GM23338 (cell line): ENCODE measurements at regions not wholly inside any gene's neighbourhood (a gene's known extent, or its start where the extent isn't known, plus 50 kb on each side); places are given as distances from the start of the nearest gene placed in this dataset.

Experiments used
- EZH2 ChIP-seq: fragments of 200-600 bp; sonication (generic); IDR thresholded peaks from one replicate; pipeline ENCODE4 v1.8.0; 2017; ENCODE audit warnings: antibody characterized with exemption, mild to moderate bottlenecking, low read depth; ENCODE audit not compliant: unreplicated experiment
- EZH2phosphoT487 ChIP-seq: fragments of 200-600 bp; sonication (generic); IDR thresholded peaks from one replicate; pipeline ENCODE4 v1.8.1; 2018; ENCODE audit warnings: antibody characterized with exemption; ENCODE audit not compliant: unreplicated experiment
- JUNB ChIP-seq: IDR thresholded peaks from one replicate; pipeline ENCODE4 v1.6.1; 2016; ENCODE audit warnings: antibody characterized with exemption; ENCODE audit not compliant: unreplicated experiment
- POLR2AphosphoS5 ChIP-seq: IDR thresholded peaks from 2 replicates; pipeline ENCODE4 v1.6.1; 2016; ENCODE audit warnings: antibody characterized with exemption, low read depth
- STAT1 ChIP-seq: IDR thresholded peaks from one replicate; pipeline ENCODE4 v1.6.1; 2016; ENCODE audit warnings: antibody characterized with exemption; ENCODE audit not compliant: unreplicated experiment
- ZNF331 ChIP-seq: fragments of 250-450 bp; sonication (Bioruptor Pico); IDR thresholded peaks from 2 replicates; pipeline ENCODE4 v1.5.0; 2020; ENCODE audit warnings: low read depth, mild to moderate bottlenecking, moderate library complexity
- TF ChIP-seq, protein P1 (sequence below), 2 experiments: fragments of 200-600 bp in 1 of 2; sonication (generic) in 1 of 2; conservative IDR thresholded peaks; 2 replicates each; pipeline versions ENCODE4 v1.5.1 to v1.6.1; 2016 to 2017; ENCODE audit warnings: antibody characterized with exemption in 2 of 2, low read depth in 2 of 2, mild to moderate bottlenecking in 2 of 2, moderate library complexity in 1 of 2
- TF ChIP-seq, protein P2 (sequence below): IDR thresholded peaks from one replicate; pipeline ENCODE4 v1.6.1; 2018; ENCODE audit warnings: antibody characterized with exemption; ENCODE audit not compliant: unreplicated experiment

DNA sequence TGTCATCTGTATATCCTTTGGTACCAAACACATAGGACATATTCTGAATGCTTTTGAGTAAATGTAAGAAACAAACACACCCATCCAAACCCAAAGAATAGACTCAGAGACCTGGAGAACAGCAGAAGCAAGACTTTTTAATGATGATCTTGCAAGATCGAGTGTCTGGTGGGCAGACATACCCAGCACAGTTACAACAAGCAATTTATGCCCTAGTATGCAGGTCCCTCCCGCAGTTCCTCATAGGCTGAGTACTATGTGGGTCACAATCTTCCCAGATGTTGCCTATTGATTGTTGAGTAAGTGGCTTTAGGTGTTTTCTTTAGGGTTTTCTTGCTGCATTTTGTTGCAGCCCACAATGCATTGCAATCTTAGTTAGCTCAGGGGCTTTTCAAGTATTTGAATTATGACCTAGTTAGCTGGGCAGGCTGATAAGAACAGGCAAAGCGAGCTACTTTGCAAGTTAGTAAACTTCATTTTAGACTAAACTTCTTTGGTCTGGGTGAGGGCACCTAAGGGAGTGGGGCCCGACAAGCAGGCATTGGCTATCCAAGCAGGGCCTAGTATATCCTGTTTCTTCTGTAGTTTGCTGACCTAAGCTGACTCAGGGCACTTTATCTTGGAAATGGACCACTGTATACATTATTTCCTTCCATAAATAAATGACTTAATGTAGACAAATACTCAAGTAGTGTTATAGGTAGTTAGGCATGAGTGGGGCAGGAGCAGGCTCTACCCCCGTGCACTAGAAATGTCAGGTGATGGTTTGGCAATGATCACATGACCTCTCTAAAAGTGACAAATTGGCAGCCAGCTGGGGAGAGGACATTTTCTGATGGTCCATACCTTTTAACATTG, 87.3 kb upstream of the LIPC start:
- TF ChIP-seq, protein P1, sequence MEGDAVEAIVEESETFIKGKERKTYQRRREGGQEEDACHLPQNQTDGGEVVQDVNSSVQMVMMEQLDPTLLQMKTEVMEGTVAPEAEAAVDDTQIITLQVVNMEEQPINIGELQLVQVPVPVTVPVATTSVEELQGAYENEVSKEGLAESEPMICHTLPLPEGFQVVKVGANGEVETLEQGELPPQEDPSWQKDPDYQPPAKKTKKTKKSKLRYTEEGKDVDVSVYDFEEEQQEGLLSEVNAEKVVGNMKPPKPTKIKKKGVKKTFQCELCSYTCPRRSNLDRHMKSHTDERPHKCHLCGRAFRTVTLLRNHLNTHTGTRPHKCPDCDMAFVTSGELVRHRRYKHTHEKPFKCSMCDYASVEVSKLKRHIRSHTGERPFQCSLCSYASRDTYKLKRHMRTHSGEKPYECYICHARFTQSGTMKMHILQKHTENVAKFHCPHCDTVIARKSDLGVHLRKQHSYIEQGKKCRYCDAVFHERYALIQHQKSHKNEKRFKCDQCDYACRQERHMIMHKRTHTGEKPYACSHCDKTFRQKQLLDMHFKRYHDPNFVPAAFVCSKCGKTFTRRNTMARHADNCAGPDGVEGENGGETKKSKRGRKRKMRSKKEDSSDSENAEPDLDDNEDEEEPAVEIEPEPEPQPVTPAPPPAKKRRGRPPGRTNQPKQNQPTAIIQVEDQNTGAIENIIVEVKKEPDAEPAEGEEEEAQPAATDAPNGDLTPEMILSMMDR (conservative IDR thresholded peaks at IDR 0.05; ENCODE audit: low read depth in 2 of 2) = no peak
- no peak for TF ChIP-seq EZH2phosphoT487
- TF ChIP-seq EZH2 = no peak
- TF ChIP-seq POLR2AphosphoS5 = no peak
- TF ChIP-seq STAT1 = no peak
- TF ChIP-seq, protein P2, sequence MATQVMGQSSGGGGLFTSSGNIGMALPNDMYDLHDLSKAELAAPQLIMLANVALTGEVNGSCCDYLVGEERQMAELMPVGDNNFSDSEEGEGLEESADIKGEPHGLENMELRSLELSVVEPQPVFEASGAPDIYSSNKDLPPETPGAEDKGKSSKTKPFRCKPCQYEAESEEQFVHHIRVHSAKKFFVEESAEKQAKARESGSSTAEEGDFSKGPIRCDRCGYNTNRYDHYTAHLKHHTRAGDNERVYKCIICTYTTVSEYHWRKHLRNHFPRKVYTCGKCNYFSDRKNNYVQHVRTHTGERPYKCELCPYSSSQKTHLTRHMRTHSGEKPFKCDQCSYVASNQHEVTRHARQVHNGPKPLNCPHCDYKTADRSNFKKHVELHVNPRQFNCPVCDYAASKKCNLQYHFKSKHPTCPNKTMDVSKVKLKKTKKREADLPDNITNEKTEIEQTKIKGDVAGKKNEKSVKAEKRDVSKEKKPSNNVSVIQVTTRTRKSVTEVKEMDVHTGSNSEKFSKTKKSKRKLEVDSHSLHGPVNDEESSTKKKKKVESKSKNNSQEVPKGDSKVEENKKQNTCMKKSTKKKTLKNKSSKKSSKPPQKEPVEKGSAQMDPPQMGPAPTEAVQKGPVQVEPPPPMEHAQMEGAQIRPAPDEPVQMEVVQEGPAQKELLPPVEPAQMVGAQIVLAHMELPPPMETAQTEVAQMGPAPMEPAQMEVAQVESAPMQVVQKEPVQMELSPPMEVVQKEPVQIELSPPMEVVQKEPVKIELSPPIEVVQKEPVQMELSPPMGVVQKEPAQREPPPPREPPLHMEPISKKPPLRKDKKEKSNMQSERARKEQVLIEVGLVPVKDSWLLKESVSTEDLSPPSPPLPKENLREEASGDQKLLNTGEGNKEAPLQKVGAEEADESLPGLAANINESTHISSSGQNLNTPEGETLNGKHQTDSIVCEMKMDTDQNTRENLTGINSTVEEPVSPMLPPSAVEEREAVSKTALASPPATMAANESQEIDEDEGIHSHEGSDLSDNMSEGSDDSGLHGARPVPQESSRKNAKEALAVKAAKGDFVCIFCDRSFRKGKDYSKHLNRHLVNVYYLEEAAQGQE = no peak
- no peak for TF ChIP-seq ZNF331 (CRISPR knock-in tag)
- TF ChIP-seq JUNB = no peak
